ENCODE measurements at regions not wholly inside any gene's neighbourhood (a gene's known extent, or its start where the extent isn't known, plus 50 kb on each side); places are given as distances from the start of the nearest gene placed in this dataset.
"Not testable (repeated sequence)": the region's sequence is repeated elsewhere in the genome, so short reads cannot be mapped to it uniquely, and the experiment has no call there.

DNA sequence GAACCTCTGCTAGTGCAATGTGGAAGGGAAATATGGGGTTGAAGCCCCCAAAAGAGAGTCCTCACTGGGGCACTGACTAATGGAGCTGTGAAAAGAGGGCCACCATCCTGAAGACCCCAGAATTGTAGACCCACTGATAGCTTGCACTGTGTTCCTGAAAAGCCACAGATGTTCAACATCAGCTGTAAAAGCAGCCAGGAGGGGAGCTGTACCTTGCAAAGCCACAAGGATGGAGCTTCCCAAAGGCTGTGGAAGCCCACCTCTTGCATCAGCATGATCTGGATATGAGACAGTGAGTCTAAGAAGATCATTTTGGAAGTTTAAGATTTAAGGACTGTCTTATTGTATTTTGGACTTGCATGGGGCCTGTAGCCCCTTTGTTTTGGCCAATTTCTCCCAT, 125.8 kb upstream of the TGFBR2 start:
- no peak for TF ChIP-seq JUND (IDR thresholded peaks at IDR 0.05; ENCODE audit: low read depth)
- in situ Hi-C loops (cut with HindIII; ENCODE audit: low pct_unique_long_range_greater_than_20kb, low sequenced_read_pairs), result no loop called here

DNA sequence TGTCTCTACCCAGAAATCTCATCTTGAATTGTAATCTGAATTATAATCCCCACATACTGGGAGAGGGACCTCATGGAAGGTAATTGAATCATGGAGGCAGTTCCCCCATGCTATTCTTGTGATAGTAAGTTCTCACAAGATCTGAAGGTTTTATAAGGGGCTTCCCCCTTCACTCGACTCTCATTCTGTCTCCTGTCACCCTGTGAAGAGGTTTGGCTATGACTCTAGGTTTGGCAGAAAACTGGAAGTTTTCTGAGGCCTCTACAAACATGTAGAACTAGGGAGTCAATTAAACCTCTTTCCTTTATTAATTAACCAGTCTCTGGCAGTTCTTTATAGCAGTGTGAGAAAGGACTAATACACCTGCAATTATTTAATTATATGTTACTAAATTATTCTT, 125.2 kb upstream of the TGFBR2 start:
- no peak for TF ChIP-seq JUND (IDR thresholded peaks at IDR 0.05; ENCODE audit: low read depth)
- in situ Hi-C loops (cut with HindIII; ENCODE audit: low pct_unique_long_range_greater_than_20kb, low sequenced_read_pairs), result no loop called here
- DNase-seq (ENCODE audit: low read depth in 1 of 2, low spot score in 1 of 2), result no peak

More for the DNA sequence above, 125.8 kb upstream of the TGFBR2 start:
- no peak for DNase-seq (ENCODE audit: low read depth in 1 of 2, low spot score in 1 of 2)

DNA sequence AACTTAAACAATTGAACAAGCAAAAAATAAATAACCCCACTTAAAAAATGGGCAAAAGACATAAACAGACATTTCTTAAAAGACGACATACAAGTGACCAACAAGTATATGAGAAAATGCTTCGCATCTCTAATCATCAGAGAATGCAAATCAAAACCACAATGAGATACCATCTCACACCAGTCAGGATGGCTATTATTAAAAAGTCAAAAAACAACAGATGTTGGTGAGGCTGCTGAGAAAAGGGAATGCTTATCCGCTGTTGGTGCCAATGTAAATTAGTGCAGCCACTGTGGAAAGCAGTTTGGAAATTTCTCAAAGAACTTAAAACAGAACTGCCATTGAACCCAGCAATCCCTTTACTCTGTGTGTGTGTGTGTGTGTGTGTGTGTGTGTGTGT, 122.2 kb upstream of the TGFBR2 start:
- in situ Hi-C loops (cut with HindIII; ENCODE audit: low pct_unique_long_range_greater_than_20kb, low sequenced_read_pairs), result not testable (repeated sequence)

DNA sequence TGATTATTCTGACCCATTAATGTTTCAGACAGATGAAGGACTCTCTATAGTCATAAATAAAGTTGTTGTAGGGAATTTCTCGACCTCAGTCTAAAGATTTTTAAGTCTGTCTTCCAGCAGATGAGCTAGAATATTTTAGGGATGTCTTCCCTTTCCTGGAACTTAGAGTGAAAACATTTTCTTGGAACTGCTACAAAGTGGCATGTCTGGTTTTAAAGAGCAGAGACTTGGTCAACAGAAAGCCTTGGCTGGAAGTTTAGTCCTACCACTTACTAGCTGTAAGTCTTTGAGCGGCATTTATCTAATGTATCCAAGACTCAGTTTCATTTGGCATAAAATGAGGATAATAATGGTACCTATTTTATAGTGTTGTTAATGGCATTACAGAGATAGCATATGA, 120.0 kb upstream of the TGFBR2 start:
- TF ChIP-seq JUND (IDR thresholded peaks at IDR 0.05; ENCODE audit: low read depth), result no peak
- in situ Hi-C loops (cut with HindIII; ENCODE audit: low pct_unique_long_range_greater_than_20kb, low sequenced_read_pairs), result no loop called here
- no peak for DNase-seq (ENCODE audit: low read depth in 1 of 2, low spot score in 1 of 2)

More for the DNA sequence above, 122.2 kb upstream of the TGFBR2 start:
- DNase-seq (ENCODE audit: low read depth in 1 of 2, low spot score in 1 of 2), result not testable (repeated sequence)

DNA sequence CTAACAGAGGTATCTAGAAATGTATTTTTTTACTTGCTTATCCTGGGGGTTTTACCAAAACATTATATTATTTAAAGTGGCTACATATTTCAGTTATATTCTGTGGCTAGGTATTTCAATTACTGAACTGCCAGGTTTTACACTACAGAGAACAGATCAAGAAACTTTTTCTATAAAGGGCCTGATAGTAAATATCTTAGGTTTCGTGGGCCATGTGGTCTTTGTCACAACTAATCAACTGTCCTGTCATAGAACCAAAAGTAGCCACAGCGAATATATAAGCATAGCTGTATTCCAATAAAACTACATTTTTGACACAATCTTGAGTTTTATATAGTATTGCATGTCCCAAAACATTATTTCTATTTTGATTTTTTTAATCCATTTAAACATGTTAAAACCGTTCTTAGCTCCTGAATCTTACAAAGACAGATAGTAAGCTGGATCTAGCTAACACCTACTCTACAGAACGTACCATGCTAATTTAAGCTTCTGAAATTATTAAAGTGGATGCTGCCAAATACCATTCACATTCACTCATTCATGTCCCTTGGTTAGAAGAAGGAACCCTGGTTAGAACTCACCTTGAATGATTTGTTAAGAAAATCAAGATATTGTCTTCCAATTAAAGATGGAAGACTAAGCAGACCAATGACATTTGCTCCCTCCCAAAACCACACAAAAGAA, 118.2 kb upstream of the TGFBR2 start:
- no peak for TF ChIP-seq JUND (IDR thresholded peaks at IDR 0.05; ENCODE audit: low read depth)
- DNase-seq (ENCODE audit: low read depth in 1 of 2, low spot score in 1 of 2), result no peak
- in situ Hi-C loops (cut with HindIII; ENCODE audit: low pct_unique_long_range_greater_than_20kb, low sequenced_read_pairs), result no loop called here

DNA sequence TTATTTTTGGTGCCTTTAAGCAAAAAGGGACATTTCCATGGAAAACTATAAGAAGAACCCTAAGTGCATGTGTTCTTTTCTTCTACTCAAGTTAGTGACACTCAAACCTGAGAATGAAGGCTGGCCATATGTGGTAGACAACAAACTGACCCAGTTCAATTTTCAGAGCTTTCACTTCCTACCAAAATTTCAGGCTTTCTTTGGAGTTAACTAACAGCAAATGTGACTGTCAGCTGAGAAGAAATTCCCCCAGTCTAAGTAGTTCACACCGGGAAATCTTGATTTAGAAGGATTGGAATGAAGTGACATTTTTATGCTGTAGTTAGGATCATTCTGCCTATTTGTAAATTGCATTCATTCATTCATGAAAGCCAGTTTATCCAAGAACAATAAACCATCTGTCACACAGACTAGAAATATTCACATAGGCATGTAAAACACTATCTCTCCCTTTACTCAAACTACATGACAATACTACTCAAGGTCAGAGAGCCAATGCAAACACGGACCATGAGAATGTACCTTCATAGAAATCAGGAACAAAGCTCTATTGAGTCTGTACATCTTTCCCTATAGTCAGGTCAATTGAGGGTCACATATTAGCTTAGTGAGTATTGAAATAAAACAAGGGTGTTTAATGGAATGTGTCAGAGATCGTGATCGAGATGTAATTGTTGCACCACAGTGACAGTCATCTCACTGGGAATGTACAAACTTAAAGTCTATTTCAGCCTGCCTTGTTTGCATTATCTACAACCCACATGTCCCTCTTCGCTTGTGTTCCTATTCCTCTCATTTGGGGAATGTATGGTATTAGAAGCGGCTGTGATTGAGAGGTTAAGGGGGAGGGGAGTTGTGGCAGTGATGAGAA, 113.8 kb upstream of the TGFBR2 start:
- no peak for DNase-seq (ENCODE audit: low read depth in 1 of 2, low spot score in 1 of 2)
- no peak for TF ChIP-seq JUND (IDR thresholded peaks at IDR 0.05; ENCODE audit: low read depth)
- in situ Hi-C loops (cut with HindIII; ENCODE audit: low pct_unique_long_range_greater_than_20kb, low sequenced_read_pairs), result no loop called here

DNA sequence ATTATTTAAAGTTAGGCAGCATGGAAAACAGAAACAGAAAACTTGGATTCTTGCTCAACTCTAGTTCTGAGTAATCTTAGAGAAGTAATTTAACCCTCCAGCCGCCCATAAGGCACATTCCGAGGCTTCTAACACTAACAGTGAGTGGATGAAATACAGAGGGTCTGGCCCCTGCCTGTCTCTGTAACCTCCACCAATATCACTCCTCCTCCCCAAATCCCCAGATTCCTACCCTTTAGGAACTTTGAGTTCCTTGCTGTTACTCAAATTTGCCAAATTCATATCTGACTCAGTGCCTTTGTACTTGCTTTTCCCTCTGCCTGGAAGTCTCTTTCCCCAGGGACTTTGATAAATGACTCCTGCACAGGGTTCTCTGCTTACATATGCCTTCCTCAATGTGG, 112.5 kb upstream of the TGFBR2 start:
- in situ Hi-C loops (cut with HindIII; ENCODE audit: low pct_unique_long_range_greater_than_20kb, low sequenced_read_pairs), result no loop called here
- no peak for TF ChIP-seq JUND (IDR thresholded peaks at IDR 0.05; ENCODE audit: low read depth)
- no peak for DNase-seq (ENCODE audit: low read depth in 1 of 2, low spot score in 1 of 2)

DNA sequence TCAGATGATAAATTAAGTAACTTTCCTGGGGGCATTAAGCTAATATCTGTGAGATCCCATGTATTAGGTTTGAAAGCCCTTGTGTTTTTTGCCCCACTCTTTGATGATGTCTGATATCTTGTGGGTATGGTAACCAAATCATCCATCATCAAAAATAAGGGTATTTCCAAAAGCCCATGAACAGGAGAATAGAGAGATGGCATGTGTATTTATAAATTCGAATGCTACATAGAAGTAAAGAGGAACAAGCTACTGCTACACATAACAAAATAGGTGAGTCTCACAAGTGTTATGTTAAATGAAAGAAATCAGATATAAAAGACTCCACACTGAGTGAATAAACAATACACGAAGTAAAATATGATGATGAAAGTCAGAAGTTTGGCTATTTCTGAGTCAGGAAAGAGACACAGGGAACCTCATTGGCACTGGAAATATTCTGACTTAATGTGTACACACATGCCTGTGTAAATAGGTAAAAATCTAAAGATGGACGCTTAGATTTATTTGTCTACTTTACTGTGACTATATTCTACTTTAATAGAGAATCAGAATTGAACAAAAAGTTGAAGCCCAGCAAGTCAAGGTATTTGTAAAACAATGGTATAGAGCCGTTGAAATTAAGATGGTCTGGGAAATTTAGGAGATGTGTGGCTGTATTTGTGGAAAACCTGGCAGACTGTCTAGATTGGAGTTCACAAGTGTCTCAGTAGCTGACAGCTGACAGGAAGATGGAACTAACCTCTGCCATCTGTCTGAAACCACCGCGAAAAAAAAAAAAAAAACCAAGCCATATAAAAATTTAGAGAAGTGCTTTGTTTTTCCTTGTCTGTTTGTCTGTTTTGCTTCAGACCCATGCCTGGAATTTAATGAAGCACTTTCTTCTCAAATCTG, 111.0 kb upstream of the TGFBR2 start:
- in situ Hi-C loops (cut with HindIII; ENCODE audit: low pct_unique_long_range_greater_than_20kb, low sequenced_read_pairs), result no loop called here
- no peak for TF ChIP-seq JUND (IDR thresholded peaks at IDR 0.05; ENCODE audit: low read depth)
- DNase-seq (ENCODE audit: low read depth in 1 of 2, low spot score in 1 of 2), result no peak

DNA sequence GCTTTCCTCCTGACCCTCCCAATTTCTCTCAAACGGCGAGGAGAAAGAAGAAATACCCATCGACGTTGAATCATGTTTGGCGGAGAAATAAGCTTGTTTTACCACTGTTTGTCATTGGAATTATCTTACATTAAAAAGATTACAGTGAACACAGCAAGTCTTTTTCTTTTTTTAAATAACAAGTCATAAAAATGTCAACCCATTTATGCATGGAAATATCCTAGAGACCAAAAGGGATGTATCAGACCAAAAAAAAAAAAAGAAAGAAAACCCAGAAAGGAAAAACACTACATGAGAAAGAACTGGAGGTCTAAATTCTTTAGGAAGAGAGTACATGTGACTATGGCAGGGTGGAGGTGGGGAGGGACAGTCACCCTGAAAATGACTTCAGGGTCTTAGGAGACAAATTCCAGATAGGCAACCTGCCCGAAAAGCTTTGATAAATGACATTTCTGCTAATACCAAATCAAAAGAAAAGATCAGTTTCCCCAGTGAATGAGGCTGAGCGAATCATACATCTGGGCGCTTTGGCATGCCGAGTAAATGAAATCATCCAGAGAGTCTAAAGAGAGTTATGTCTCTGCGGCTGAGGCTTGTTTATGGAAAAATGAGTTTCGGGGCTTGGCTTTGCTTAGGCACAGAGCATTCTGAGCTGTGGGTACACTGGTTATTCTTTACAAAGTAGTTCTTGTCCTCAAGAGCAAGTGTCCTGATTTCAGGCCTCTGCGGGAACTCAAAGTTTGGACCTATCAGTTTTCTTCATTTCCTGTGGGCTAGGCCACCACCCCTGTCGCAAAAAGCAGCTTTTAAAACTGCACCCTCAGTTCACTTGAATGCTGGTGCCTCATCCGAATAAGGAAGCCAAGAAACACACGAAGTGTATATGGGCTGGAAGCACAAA, 110.1 kb upstream of the TGFBR2 start:
- no peak for DNase-seq (ENCODE audit: low read depth in 1 of 2, low spot score in 1 of 2)
- in situ Hi-C loops (cut with HindIII; ENCODE audit: low pct_unique_long_range_greater_than_20kb, low sequenced_read_pairs), result no loop called here
- no peak for TF ChIP-seq JUND (IDR thresholded peaks at IDR 0.05; ENCODE audit: low read depth)

DNA sequence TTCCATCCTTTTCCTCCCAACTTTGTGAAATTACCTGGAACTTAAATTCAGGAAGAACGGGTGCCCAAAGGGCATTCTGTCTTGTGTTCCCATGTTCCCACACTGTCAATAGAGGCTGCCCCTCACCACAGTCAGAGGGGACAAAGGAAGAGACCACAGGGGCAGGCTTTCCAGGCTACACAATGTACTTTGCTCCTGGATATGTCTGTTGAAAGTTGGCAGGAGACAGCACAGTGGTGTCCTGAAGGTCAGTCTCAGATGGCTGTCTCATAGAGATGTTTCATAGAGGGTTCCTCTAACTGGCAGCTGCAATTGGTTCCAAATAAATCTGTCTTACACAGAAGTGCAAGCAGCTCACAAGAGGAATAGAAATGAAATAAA, 107.8 kb upstream of the TGFBR2 start:
- DNase-seq (ENCODE audit: low read depth in 1 of 2, low spot score in 1 of 2), result no peak
- in situ Hi-C loops (cut with HindIII; ENCODE audit: low pct_unique_long_range_greater_than_20kb, low sequenced_read_pairs), result no loop called here
- no peak for TF ChIP-seq JUND (IDR thresholded peaks at IDR 0.05; ENCODE audit: low read depth)

DNA sequence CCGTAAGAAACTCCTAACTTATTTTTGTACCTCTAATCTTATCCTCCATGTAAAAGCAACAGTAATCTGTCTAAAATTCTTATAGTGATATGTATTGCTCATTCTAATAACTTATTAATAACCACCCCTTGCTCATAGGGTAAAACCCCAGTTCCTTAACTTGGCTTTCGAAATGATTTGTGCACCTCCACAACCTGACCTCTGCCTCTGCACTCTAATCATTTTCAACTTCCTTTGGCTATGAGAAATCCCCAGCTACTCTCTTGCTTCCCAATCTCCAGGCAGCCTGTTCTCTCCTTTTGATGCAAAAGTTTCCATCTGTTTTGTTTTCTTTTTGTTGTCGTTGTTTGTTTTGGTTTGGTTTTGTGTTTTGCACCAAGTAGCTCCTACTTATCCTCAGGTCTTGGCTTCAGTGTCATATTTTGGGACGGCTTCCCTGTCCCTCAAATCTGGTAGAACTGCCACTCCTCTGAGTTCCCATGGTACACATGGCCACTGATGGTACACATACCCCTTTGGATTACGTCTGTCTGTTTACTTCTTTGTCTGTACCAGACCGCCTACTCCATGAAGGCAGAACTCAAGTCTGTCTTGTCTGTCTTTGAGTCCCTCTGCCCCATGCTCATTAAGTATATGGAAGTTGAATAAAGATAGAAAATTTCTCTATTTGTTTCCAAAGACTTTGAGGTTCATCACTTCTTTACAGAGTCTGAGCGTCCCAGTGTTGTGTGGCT, 105.6 kb upstream of the TGFBR2 start:
- TF ChIP-seq JUND (IDR thresholded peaks at IDR 0.05; ENCODE audit: low read depth), result no peak
- no peak for DNase-seq (ENCODE audit: low read depth in 1 of 2, low spot score in 1 of 2)
- in situ Hi-C loops (cut with HindIII; ENCODE audit: low pct_unique_long_range_greater_than_20kb, low sequenced_read_pairs), result no loop called here
